Activated naive CD4-positive, alpha-beta T cell treated with anti-CD3 and anti-CD28 coated beads, Interleukin-2, amount 50 U/mL, for 24 hours (primary cell): ENCODE measurements at regions not wholly inside any gene's neighbourhood (a gene's known extent, or its start where the extent isn't known, plus 50 kb on each side); places are given as distances from the start of the nearest gene placed in this dataset.

Source experiments
- H3K27ac Mint-ChIP-seq: one replicate; pipeline ENCODE4 v1.8.0; 2021; ENCODE audit warnings: mild to moderate bottlenecking, mixed read lengths
- H3K27me3 Mint-ChIP-seq: one replicate; pipeline ENCODE4 v1.8.0; 2021; ENCODE audit warnings: mixed read lengths
- H3K36me3 Mint-ChIP-seq: one replicate; pipeline ENCODE4 v1.8.0; 2021; ENCODE audit warnings: mixed read lengths
- H3K4me1 Mint-ChIP-seq: one replicate; pipeline ENCODE4 v1.8.0; 2021; ENCODE audit warnings: mixed read lengths
- H3K4me3 Mint-ChIP-seq: one replicate; pipeline ENCODE4 v1.8.0; 2021; ENCODE audit warnings: mild to moderate bottlenecking, mixed read lengths
- H3K9me3 Mint-ChIP-seq: one replicate; pipeline ENCODE4 v1.8.0; 2021; ENCODE audit warnings: mixed read lengths

DNA sequence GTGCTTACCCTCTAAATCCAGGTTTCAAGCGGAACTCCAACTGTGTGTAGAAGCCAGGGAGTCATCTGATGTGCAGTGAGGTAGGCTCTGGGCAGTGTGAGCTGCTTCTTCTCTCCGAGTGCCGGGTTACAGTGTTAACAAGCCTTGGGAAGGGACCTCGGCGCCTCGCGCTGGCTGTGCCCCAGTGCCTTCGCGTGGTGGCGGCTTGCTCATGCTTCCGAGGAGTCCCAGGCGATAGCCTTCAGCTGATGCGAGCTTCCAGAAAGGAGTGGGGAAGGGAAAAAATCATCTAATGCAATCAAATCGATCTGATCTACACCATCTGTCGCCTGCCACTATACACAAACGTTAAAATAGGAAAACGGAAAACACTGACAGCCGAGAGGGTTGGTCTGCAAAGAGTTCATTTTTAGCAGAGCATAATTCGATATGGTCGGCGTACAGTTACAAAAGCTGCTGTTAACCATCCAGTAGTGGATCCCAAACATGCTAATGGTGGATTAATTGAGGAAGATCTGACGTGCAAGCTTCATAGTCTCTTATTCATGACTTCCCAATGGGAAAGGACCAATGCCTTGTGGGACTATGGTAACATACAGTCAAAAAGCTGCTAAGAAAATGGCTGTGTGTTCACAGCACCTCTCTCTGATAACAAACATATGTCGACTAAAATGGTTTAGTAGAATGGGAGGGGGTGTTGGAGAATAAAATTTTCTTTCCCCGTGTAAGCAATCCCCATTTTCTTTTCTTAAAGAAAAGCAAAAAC is 128.7 kb upstream of the DPYD start:
- Mint-ChIP-seq H3K27ac (no peak overlapping the region), H3K27me3 (peaks cover 62% of the 10 kb centered on the region), H3K9me3 (peaks cover 3% of the 10 kb centered on the region), H3K4me3 (no peak overlapping the region), H3K36me3 (no peaks in the 10 kb centered on the region), H3K4me1 (peaks cover 46% of the 10 kb centered on the region)

DNA sequence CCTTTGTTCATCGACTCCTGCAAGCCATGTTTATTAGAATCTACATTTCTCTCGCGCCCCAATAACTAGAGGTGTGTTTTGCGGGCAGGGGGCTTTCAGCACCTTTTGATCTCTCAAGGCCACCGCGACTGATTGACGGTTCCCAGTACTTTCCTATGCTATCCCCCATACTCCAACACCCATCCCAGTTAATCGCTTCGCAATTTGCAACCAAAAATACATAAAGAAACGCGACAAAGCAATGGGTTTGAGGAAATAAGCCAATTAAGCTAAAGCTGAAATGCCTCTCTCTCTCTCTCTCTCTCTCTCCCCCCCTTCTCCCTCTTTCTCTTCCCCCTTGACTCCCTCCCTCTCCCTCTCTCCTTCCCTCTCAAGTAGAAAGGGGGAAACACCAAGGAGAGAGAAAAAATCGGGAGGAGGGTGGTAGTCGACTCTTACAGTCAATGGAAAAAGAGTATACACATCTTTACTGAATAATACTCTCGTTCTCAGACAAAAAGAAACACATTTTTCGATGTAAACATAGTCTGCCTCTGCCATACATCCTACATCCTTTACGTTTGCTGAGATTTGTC is 128.0 kb upstream of the DPYD start:
- Mint-ChIP-seq H3K36me3 (no peaks in the 10 kb centered on the region), H3K4me1 (peaks cover 47% of the 10 kb centered on the region), H3K4me3 (peak overlapping the region; percentile 26), H3K27ac (no peak overlapping the region), H3K9me3 (peaks cover 3% of the 10 kb centered on the region), H3K27me3 (peaks cover 67% of the 10 kb centered on the region)

DNA sequence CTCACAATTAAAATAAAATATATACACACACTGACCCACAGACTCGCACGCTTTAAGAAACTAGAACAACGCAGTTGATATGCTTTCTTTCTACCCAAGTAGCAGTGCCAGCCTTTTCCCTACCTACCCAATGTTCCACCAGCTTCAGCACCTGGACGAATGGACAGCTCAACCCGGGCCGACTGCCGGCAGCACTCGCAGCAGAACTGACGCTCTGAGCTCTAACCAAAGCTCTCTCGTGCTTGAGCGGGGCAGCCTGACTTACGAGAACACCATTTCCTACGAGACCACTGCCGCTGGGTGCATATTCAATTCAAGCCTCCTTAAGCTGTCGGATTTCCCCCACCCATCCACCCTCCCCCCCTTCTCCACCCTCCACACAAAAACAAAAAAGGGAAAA is 127.4 kb upstream of the DPYD start:
- no peak overlapping the region for H3K4me3 Mint-ChIP-seq
- H3K4me1 Mint-ChIP-seq, result peaks cover 44% of the 10 kb centered on the region

DNA sequence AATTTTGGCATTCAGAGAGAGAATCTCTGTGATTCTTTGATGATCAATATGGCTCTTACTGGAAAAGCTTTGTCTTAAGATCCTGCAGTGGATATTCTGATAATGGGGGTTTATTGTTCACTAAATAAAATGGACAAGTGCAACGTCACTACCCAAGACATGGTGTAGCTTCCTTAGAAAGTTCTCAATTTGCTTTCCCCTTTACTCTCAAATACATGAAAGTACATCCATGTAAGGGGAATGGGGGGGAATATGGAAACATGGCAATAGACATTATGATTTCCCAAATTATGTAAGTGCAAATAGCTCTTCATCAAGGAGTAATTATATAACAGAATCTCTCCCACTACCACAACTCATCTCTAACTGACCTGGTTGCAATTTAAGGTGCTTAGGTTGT is 126.3 kb upstream of the DPYD start:
- Mint-ChIP-seq H3K4me3 (no peak overlapping the region), H3K27me3 (peaks cover 70% of the 10 kb centered on the region), H3K36me3 (no peaks in the 10 kb centered on the region), H3K27ac (no peak overlapping the region), H3K9me3 (peaks cover 3% of the 10 kb centered on the region), H3K4me1 (peaks cover 38% of the 10 kb centered on the region)

More for the DNA sequence above, 127.4 kb upstream of the DPYD start:
- Mint-ChIP-seq H3K27me3 (peaks cover 68% of the 10 kb centered on the region), H3K27ac (no peak overlapping the region), H3K9me3 (peaks cover 3% of the 10 kb centered on the region), H3K36me3 (no peaks in the 10 kb centered on the region)

GRCh38 chr1:98045767-98046641 is 125.2 kb upstream of the DPYD start:
- no peak overlapping the region for H3K27ac Mint-ChIP-seq
- H3K4me3 Mint-ChIP-seq, result peak overlapping the region; percentile 86
- peaks cover 3% of the 10 kb centered on the region for H3K9me3 Mint-ChIP-seq
- H3K4me1 Mint-ChIP-seq, result peaks cover 38% of the 10 kb centered on the region
- H3K27me3 Mint-ChIP-seq, result peaks cover 66% of the 10 kb centered on the region
- no peaks in the 10 kb centered on the region for H3K36me3 Mint-ChIP-seq

- Mint-ChIP-seq H3K4me3 (peak overlapping the region; percentile 86), H3K4me1 (peaks cover 38% of the 10 kb centered on the region), H3K27me3 (peaks cover 62% of the 10 kb centered on the region)
These were observed 124.5 kb upstream of the DPYD start for GRCh38 chr1:98045211-98045766.

GRCh38 chr1:98044766-98045165 is 123.9 kb upstream of the DPYD start:
- Mint-ChIP-seq H3K36me3 (no peaks in the 10 kb centered on the region), H3K4me1 (peaks cover 38% of the 10 kb centered on the region), H3K27me3 (peaks cover 59% of the 10 kb centered on the region), H3K27ac (no peak overlapping the region), H3K4me3 (peak overlapping the region; percentile 49), H3K9me3 (peaks cover 3% of the 10 kb centered on the region)

More at GRCh38 chr1:98045211-98045766, 124.5 kb upstream of the DPYD start:
- no peak overlapping the region for H3K27ac Mint-ChIP-seq
- H3K9me3 Mint-ChIP-seq, result peaks cover 3% of the 10 kb centered on the region
- H3K36me3 Mint-ChIP-seq, result no peaks in the 10 kb centered on the region

DNA sequence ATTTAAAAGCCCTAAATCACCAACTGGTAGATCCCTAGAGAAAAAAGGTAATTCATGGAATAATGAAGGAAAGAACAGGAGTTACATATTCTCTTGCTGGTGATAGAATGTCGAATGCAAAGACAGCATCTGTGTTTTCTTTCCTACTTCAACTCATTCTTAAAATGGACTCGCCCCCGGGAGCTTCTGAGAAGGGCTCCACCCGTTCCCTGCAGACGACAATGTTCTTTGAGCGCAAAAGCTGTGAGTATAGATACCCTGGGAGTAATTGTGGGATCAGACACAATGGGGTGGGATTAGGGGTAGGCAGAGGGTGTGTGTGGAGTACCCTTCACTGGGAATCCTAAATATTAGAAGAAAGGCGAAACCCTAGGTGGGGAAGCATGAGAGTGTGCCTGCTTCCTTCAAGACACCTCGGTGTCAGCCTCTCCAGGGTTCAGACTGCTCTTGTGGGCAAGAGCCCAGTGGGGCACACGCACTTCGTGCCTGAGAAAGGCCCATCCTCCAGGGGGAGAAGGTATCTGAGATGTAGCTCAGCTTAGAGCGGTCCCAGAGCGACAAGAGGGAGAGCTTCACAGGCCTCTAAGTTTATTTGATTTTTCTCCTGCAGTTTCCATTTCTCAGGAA is 123.3 kb upstream of the DPYD start:
- Mint-ChIP-seq H3K27ac (no peak overlapping the region), H3K9me3 (peaks cover 3% of the 10 kb centered on the region), H3K4me1 (peaks cover 33% of the 10 kb centered on the region), H3K4me3 (peak overlapping the region; percentile 35), H3K27me3 (peaks cover 53% of the 10 kb centered on the region), H3K36me3 (no peaks in the 10 kb centered on the region)

DNA sequence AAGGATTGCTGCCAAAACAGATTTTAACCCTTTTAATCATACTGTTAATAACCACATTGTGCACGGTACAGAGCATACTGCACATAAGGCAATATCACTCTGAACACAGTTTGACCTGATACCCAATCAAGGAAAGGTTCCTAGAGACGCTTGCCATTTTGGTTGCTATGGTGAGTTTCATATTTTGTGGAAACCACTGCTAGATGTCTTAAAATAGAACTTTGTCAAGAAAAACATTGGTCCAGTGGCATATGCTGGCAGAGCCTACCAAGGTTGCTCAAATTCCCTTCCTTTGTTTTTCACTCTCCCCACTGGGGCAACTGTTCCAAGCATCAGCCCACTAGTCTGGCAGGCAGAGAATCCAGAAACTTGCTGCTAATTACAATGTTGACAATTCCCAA is 114.8 kb upstream of the DPYD start:
- H3K4me3 Mint-ChIP-seq, result no peak overlapping the region

GRCh38 chr1:98034505-98034904 is 113.7 kb upstream of the DPYD start:
- no peak overlapping the region for H3K4me3 Mint-ChIP-seq
- peaks cover 5% of the 10 kb centered on the region for H3K4me1 Mint-ChIP-seq
- H3K9me3 Mint-ChIP-seq, result no peaks in the 10 kb centered on the region
- H3K27ac Mint-ChIP-seq, result no peak overlapping the region
- H3K27me3 Mint-ChIP-seq, result peaks cover 9% of the 10 kb centered on the region
- H3K36me3 Mint-ChIP-seq, result no peaks in the 10 kb centered on the region

More for the DNA sequence above, 114.8 kb upstream of the DPYD start:
- no peaks in the 10 kb centered on the region for H3K36me3 Mint-ChIP-seq
- no peak overlapping the region for H3K27ac Mint-ChIP-seq
- H3K4me1 Mint-ChIP-seq, result peaks cover 1% of the 10 kb centered on the region
- no peaks in the 10 kb centered on the region for H3K9me3 Mint-ChIP-seq
- peaks cover 9% of the 10 kb centered on the region for H3K27me3 Mint-ChIP-seq

- no peak overlapping the region for H3K4me3 Mint-ChIP-seq
- no peak overlapping the region for H3K27ac Mint-ChIP-seq
- peaks cover 5% of the 10 kb centered on the region for H3K4me1 Mint-ChIP-seq
- H3K9me3 Mint-ChIP-seq, result no peaks in the 10 kb centered on the region
- H3K27me3 Mint-ChIP-seq, result peaks cover 8% of the 10 kb centered on the region
- H3K36me3 Mint-ChIP-seq, result no peaks in the 10 kb centered on the region
These were observed 112.1 kb upstream of the DPYD start for GRCh38 chr1:98032958-98033357.

DNA sequence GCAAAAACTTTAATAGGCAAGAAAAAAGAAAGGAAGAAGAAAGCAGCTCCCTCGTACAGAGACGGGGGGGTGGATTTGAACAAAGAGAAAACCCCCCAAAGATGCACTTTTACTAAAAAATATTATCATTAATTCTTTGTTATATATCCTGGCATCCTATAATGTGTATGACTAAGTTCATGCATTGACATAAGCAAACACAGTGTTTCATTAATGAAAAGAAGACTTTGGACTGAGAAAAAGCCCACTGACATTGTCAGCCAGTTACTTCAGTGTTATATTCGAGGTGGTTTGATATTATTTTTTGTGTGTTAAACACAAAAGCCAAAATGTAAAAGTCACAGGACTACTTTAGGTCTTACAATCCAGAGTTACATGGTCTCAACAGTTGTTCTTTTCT is 110.1 kb upstream of the DPYD start:
- H3K4me3 Mint-ChIP-seq, result no peak overlapping the region
- H3K9me3 Mint-ChIP-seq, result no peaks in the 10 kb centered on the region
- peaks cover 5% of the 10 kb centered on the region for H3K4me1 Mint-ChIP-seq

GRCh38 chr1:98030483-98030882 is 109.6 kb upstream of the DPYD start:
- Mint-ChIP-seq H3K4me1 (peaks cover 5% of the 10 kb centered on the region), H3K9me3 (no peaks in the 10 kb centered on the region), H3K27me3 (peaks cover 6% of the 10 kb centered on the region), H3K4me3 (no peak overlapping the region), H3K36me3 (no peaks in the 10 kb centered on the region), H3K27ac (no peak overlapping the region)

More for the DNA sequence above, 110.1 kb upstream of the DPYD start:
- H3K27ac Mint-ChIP-seq, result no peak overlapping the region
- no peaks in the 10 kb centered on the region for H3K36me3 Mint-ChIP-seq
- peaks cover 6% of the 10 kb centered on the region for H3K27me3 Mint-ChIP-seq

GRCh38 chr1:98028800-98029199 is 108.0 kb upstream of the DPYD start:
- H3K27ac Mint-ChIP-seq, result no peak overlapping the region
- H3K27me3 Mint-ChIP-seq, result peaks cover 2% of the 10 kb centered on the region
- peaks cover 5% of the 10 kb centered on the region for H3K4me1 Mint-ChIP-seq
- no peaks in the 10 kb centered on the region for H3K9me3 Mint-ChIP-seq
- no peaks in the 10 kb centered on the region for H3K36me3 Mint-ChIP-seq
- H3K4me3 Mint-ChIP-seq, result no peak overlapping the region

- Mint-ChIP-seq H3K4me1 (peaks cover 5% of the 10 kb centered on the region), H3K27ac (no peak overlapping the region), H3K36me3 (no peaks in the 10 kb centered on the region), H3K9me3 (no peaks in the 10 kb centered on the region), H3K4me3 (no peak overlapping the region), H3K27me3 (peaks cover 2% of the 10 kb centered on the region)
These were observed 106.4 kb upstream of the DPYD start for GRCh38 chr1:98027103-98027705.
